DOHH2 (cell line): ENCODE measurements at regions not wholly inside any gene's neighbourhood (a gene's known extent, or its start where the extent isn't known, plus 50 kb on each side); places are given as distances from the start of the nearest gene placed in this dataset.

Experiments
- H3F3A ChIP-seq: fragments of 200-600 bp; sonication (generic), shearing (Covaris generic); 2 replicates; pipeline ENCODE4 v1.6.0; 2016; ENCODE audit warnings: antibody characterized with exemption, mild to moderate bottlenecking; ENCODE audit not compliant: control insufficient read depth, insufficient read depth
- H3K27ac ChIP-seq: fragments of 200-600 bp; sonication (generic); 2 replicates; pipeline ENCODE4 v1.5.1; 2014; ENCODE audit warnings: low read depth, mild to moderate bottlenecking, low read length, moderate library complexity
- H3K27me3 ChIP-seq: fragments of 200-600 bp; sonication (generic); 2 replicates; pipeline ENCODE4 v1.6.1; 2014; ENCODE audit warnings: mild to moderate bottlenecking, low read length, mixed read lengths; ENCODE audit not compliant: control insufficient read depth
- H3K36me3 ChIP-seq: fragments of 200-600 bp; sonication (generic); 2 replicates; pipeline ENCODE4 v1.6.1; 2014; ENCODE audit warnings: mild to moderate bottlenecking, low read length, moderate library complexity, mixed read lengths; ENCODE audit not compliant: control insufficient read depth
- H3K4me1 ChIP-seq: fragments of 200-600 bp; sonication (generic); 2 replicates; pipeline ENCODE4 v1.6.1; 2014; ENCODE audit warnings: mild to moderate bottlenecking, low read length, mixed read lengths; ENCODE audit not compliant: control insufficient read depth
- H3K4me2 ChIP-seq: fragments of 200-600 bp; sonication (generic); 2 replicates; pipeline ENCODE4 v1.6.0; 2014; ENCODE audit warnings: mild to moderate bottlenecking, low read length, moderate library complexity
- H3K4me3 ChIP-seq: fragments of 200-600 bp; sonication (generic); 2 replicates; pipeline ENCODE4 v1.5.1; 2014; ENCODE audit warnings: mild to moderate bottlenecking, low read length, mixed read lengths
- H3K79me2 ChIP-seq: fragments of 200-600 bp; sonication (generic); 2 replicates; pipeline ENCODE4 v1.6.1; 2014; ENCODE audit warnings: mild to moderate bottlenecking, low read length, mixed read lengths; ENCODE audit not compliant: control insufficient read depth
- H3K9me2 ChIP-seq: fragments of 200-600 bp; sonication (generic); replicated peaks from 2 replicates; pipeline ENCODE4 v1.6.1; 2014; ENCODE audit warnings: mild to moderate bottlenecking, low read length, mixed read lengths; ENCODE audit not compliant: control insufficient read depth
- H3K9me3 ChIP-seq: fragments of 200-600 bp; sonication (generic); 2 replicates; pipeline ENCODE4 v1.6.1; 2014; ENCODE audit warnings: antibody characterized with exemption, low read length, mixed read lengths; ENCODE audit not compliant: control insufficient read depth, insufficient read depth
- H4K20me1 ChIP-seq: fragments of 200-600 bp; sonication (generic); 2 replicates; pipeline ENCODE4 v1.6.0; 2014; ENCODE audit warnings: low read depth, mild to moderate bottlenecking, antibody characterized with exemption, low read length, moderate library complexity; ENCODE audit not compliant: control insufficient read depth, insufficient read depth
- CTCF ChIP-seq: fragments of 200-600 bp; sonication (generic); IDR thresholded peaks from one replicate; pipeline ENCODE4 v1.5.1; 2014; ENCODE audit warnings: antibody characterized with exemption, mild to moderate bottlenecking, low read depth, low read length; ENCODE audit not compliant: poor library complexity, severe bottlenecking
- EZH2phosphoT487 ChIP-seq: fragments of 200-600 bp; sonication (generic); IDR thresholded peaks from 2 replicates; pipeline ENCODE4 v1.6.1; 2017; ENCODE audit warnings: borderline replicate concordance, mild to moderate bottlenecking, antibody characterized with exemption, low read length, moderate library complexity, mixed read lengths

GRCh38 chr11:25777343-25777742 is 554.6 kb upstream of the ANO3 start:
- H3K4me3 ChIP-seq = no peak overlapping the region
- TF ChIP-seq CTCF (no peak), EZH2phosphoT487 (no peak)
- H3K9me2 ChIP-seq = no peaks in the 10 kb centered on the region
- H4K20me1 ChIP-seq = no peaks in the 10 kb centered on the region
- H3K36me3 ChIP-seq = no peaks in the 10 kb centered on the region
- no peaks in the 10 kb centered on the region for H3K4me1 ChIP-seq
- H3K9me3 ChIP-seq = no peaks in the 10 kb centered on the region
- no peak overlapping the region for H3K4me2 ChIP-seq
- no peaks in the 10 kb centered on the region for H3F3A ChIP-seq
- H3K27me3 ChIP-seq = no peaks in the 10 kb centered on the region
- H3K79me2 ChIP-seq = no peaks in the 10 kb centered on the region
- no peak overlapping the region for H3K27ac ChIP-seq

GRCh38 chr11:25779033-25779432 is 552.9 kb upstream of the ANO3 start:
- Histone ChIP-seq H3K36me3 (no peaks in the 10 kb centered on the region), H3K4me2 (no peak overlapping the region), H3K9me3 (no peaks in the 10 kb centered on the region), H3F3A (no peaks in the 10 kb centered on the region), H3K79me2 (no peaks in the 10 kb centered on the region), H3K4me1 (no peaks in the 10 kb centered on the region), H4K20me1 (no peaks in the 10 kb centered on the region), H3K9me2 (no peaks in the 10 kb centered on the region), H3K4me3 (no peak overlapping the region), H3K27ac (no peak overlapping the region), H3K27me3 (no peaks in the 10 kb centered on the region)
- TF ChIP-seq CTCF = no peak
- no peak for TF ChIP-seq EZH2phosphoT487

GRCh38 chr11:25787416-25787815 is 544.5 kb upstream of the ANO3 start:
- H3K36me3 ChIP-seq = no peaks in the 10 kb centered on the region
- no peaks in the 10 kb centered on the region for H3K4me1 ChIP-seq
- H3F3A ChIP-seq = no peaks in the 10 kb centered on the region
- no peak overlapping the region for H3K27ac ChIP-seq
- no peak overlapping the region for H3K4me2 ChIP-seq
- H3K9me3 ChIP-seq = no peaks in the 10 kb centered on the region
- no peak for TF ChIP-seq EZH2phosphoT487
- TF ChIP-seq CTCF = no peak
- no peaks in the 10 kb centered on the region for H3K9me2 ChIP-seq
- no peaks in the 10 kb centered on the region for H3K79me2 ChIP-seq
- no peak overlapping the region for H3K4me3 ChIP-seq
- no peaks in the 10 kb centered on the region for H4K20me1 ChIP-seq
- no peaks in the 10 kb centered on the region for H3K27me3 ChIP-seq

GRCh38 chr11:25790396-25790795 is 541.5 kb upstream of the ANO3 start:
- Histone ChIP-seq H3K4me1 (no peaks in the 10 kb centered on the region), H3K36me3 (no peaks in the 10 kb centered on the region), H3F3A (no peaks in the 10 kb centered on the region), H3K27me3 (no peaks in the 10 kb centered on the region), H3K4me3 (no peak overlapping the region), H3K9me3 (no peaks in the 10 kb centered on the region), H3K9me2 (no peaks in the 10 kb centered on the region), H3K4me2 (no peak overlapping the region), H4K20me1 (no peaks in the 10 kb centered on the region), H3K27ac (no peak overlapping the region), H3K79me2 (no peaks in the 10 kb centered on the region)
- TF ChIP-seq CTCF (no peak), EZH2phosphoT487 (no peak)
